Upper lobe of left lung (tissue), 4 donors: ENCODE measurements at regions not wholly inside any gene's neighbourhood (a gene's known extent, or its start where the extent isn't known, plus 50 kb on each side); places are given as distances from the start of the nearest gene placed in this dataset.

Experiments
- CTCF ChIP-seq, 6 experiments: fragments of 450-650 bp in 4 of 6; fragments of 200-600 bp in 2 of 6; sonication (generic) in 2 of 6; IDR thresholded peaks; one replicate each; pipeline ENCODE4 v1.5.1; 2016 to 2019; ENCODE audit warnings: antibody characterized with exemption in 6 of 6
- EP300 ChIP-seq, 4 donors: sonication (generic); formaldehyde crosslinking; IDR thresholded peaks; one replicate each; pipeline ENCODE4 v1.5.1; 2017; ENCODE audit warnings: antibody characterized with exemption in 4 of 4, control low read depth in 2 of 4
- POLR2A ChIP-seq, 4 donors: fragments of 450-650 bp; IDR thresholded peaks; one replicate each; pipeline ENCODE4 v1.5.1; 2016 to 2017; ENCODE audit warnings: antibody characterized with exemption in 4 of 4, mild to moderate bottlenecking in 2 of 4
- POLR2AphosphoS5 ChIP-seq, 2 donors: sonication (generic); formaldehyde crosslinking; IDR thresholded peaks; one replicate each; pipeline ENCODE4 v1.5.1; 2017; ENCODE audit warnings: antibody characterized with exemption in 2 of 2

GRCh38 chr5:116661419-116661818 is 86.8 kb upstream of the SEMA6A start:
- TF ChIP-seq CTCF (IDR thresholded peaks at IDR 0.05): no peak
- TF ChIP-seq POLR2A (IDR thresholded peaks at IDR 0.05): no peak
- no peak for TF ChIP-seq POLR2AphosphoS5 (IDR thresholded peaks at IDR 0.05)
- TF ChIP-seq EP300 (IDR thresholded peaks at IDR 0.05): no peak
